NT2/D1 (cell line): ENCODE measurements at regions not wholly inside any gene's neighbourhood (a gene's known extent, or its start where the extent isn't known, plus 50 kb on each side); places are given as distances from the start of the nearest gene placed in this dataset.

Experiments
- DNase-seq: peaks from one replicate; pipeline ENCODE4 v3.0.0-alpha.2; 2011; ENCODE audit warnings: low read depth, low spot score
- H3K27me3 ChIP-seq: 2 replicates; pipeline ENCODE4 v1.6.0; 2011; ENCODE audit warnings: mild to moderate bottlenecking; ENCODE audit not compliant: insufficient read length, insufficient read depth
- H3K36me3 ChIP-seq: 2 replicates; pipeline ENCODE4 v1.6.1; 2011; ENCODE audit warnings: mild to moderate bottlenecking, low read length, mixed read lengths; ENCODE audit not compliant: insufficient read depth, insufficient read length
- H3K4me1 ChIP-seq: 2 replicates; pipeline ENCODE4 v1.5.1; 2011; ENCODE audit not compliant: insufficient read depth, insufficient read length
- H3K4me3 ChIP-seq: 2 replicates; pipeline ENCODE4 v1.5.1; 2011; ENCODE audit warnings: low read depth; ENCODE audit not compliant: insufficient read length
- H3K9ac ChIP-seq: 2 replicates; pipeline ENCODE4 v1.6.0; 2011; ENCODE audit warnings: low read depth; ENCODE audit not compliant: insufficient read length
- H3K9me3 ChIP-seq: 2 replicates; pipeline ENCODE4 v1.5.1; 2011; ENCODE audit warnings: mild to moderate bottlenecking, low read length; ENCODE audit not compliant: insufficient read depth
- SUZ12 ChIP-seq: IDR thresholded peaks from 2 replicates; pipeline ENCODE4 v1.6.1; 2011; ENCODE audit not compliant: insufficient read length, insufficient read depth; ENCODE audit errors: extremely low read depth
- YY1 ChIP-seq: IDR thresholded peaks from 2 replicates; pipeline ENCODE4 v1.6.1; 2011; ENCODE audit not compliant: insufficient read length, insufficient read depth
- ZNF274 ChIP-seq: IDR thresholded peaks from 2 replicates; pipeline ENCODE4 v1.6.1; 2011; ENCODE audit warnings: mild to moderate bottlenecking, low read depth, low read length

GRCh38 chr1:230517786-230518185 is 91.7 kb upstream of the PGBD5 start:
- H3K4me1 ChIP-seq = peaks cover 9% of the 10 kb centered on the region
- H3K9ac ChIP-seq = no peak overlapping the region
- H3K36me3 ChIP-seq = no peaks in the 10 kb centered on the region
- no peaks in the 10 kb centered on the region for H3K27me3 ChIP-seq
- H3K9me3 ChIP-seq = no peaks in the 10 kb centered on the region
- no peak overlapping the region for H3K4me3 ChIP-seq
- DNase-seq = no peak
- TF ChIP-seq YY1 = no peak
- no peak for TF ChIP-seq SUZ12
- TF ChIP-seq ZNF274 = no peak

- no peak overlapping the region for H3K4me3 ChIP-seq
- TF ChIP-seq SUZ12 (no peak), ZNF274 (no peak), YY1 (no peak)
- H3K36me3 ChIP-seq = no peaks in the 10 kb centered on the region
- H3K9ac ChIP-seq = no peak overlapping the region
- no peak for DNase-seq
- no peaks in the 10 kb centered on the region for H3K9me3 ChIP-seq
- H3K27me3 ChIP-seq = no peaks in the 10 kb centered on the region
- H3K4me1 ChIP-seq = peaks cover 9% of the 10 kb centered on the region
Observed at GRCh38 chr1:230517326-230517725, 91.2 kb upstream of the PGBD5 start.

GRCh38 chr1:230516889-230517288 is 90.8 kb upstream of the PGBD5 start:
- TF ChIP-seq YY1 = no peak
- TF ChIP-seq SUZ12 = no peak
- TF ChIP-seq ZNF274 = no peak
- no peaks in the 10 kb centered on the region for H3K27me3 ChIP-seq
- no peak overlapping the region for H3K4me3 ChIP-seq
- H3K9ac ChIP-seq = no peak overlapping the region
- no peak for DNase-seq
- H3K36me3 ChIP-seq = no peaks in the 10 kb centered on the region
- H3K4me1 ChIP-seq = peaks cover 9% of the 10 kb centered on the region
- H3K9me3 ChIP-seq = no peaks in the 10 kb centered on the region

GRCh38 chr1:230515451-230516145 is 89.5 kb upstream of the PGBD5 start:
- Histone ChIP-seq H3K27me3 (no peaks in the 10 kb centered on the region), H3K9ac (no peak overlapping the region)

GRCh38 chr1:230510496-230510895 is 84.4 kb upstream of the PGBD5 start:
- Histone ChIP-seq H3K27me3 (no peaks in the 10 kb centered on the region), H3K4me3 (no peak overlapping the region), H3K9me3 (peaks cover 13% of the 10 kb centered on the region), H3K4me1 (peaks cover 3% of the 10 kb centered on the region), H3K9ac (no peak overlapping the region), H3K36me3 (no peaks in the 10 kb centered on the region)
- DNase-seq = no peak
- TF ChIP-seq ZNF274 (no peak), YY1 (no peak), SUZ12 (no peak)

More at GRCh38 chr1:230515451-230516145, 89.5 kb upstream of the PGBD5 start:
- DNase-seq = peak; percentile 39
- TF ChIP-seq SUZ12 (no peak), ZNF274 (no peak), YY1 (no peak)
- Histone ChIP-seq H3K4me3 (no peak overlapping the region), H3K36me3 (no peaks in the 10 kb centered on the region), H3K4me1 (peaks cover 9% of the 10 kb centered on the region), H3K9me3 (no peaks in the 10 kb centered on the region)

- Histone ChIP-seq H3K36me3 (no peaks in the 10 kb centered on the region), H3K4me3 (no peak overlapping the region), H3K9me3 (peaks cover 13% of the 10 kb centered on the region), H3K9ac (no peak overlapping the region), H3K27me3 (no peaks in the 10 kb centered on the region), H3K4me1 (no peaks in the 10 kb centered on the region)
- no peak for DNase-seq
- TF ChIP-seq YY1 (no peak), ZNF274 (no peak), SUZ12 (no peak)
Observed at GRCh38 chr1:230509281-230509977, 83.3 kb upstream of the PGBD5 start.

- DNase-seq = no peak
- no peak overlapping the region for H3K4me3 ChIP-seq
- no peaks in the 10 kb centered on the region for H3K27me3 ChIP-seq
- no peaks in the 10 kb centered on the region for H3K4me1 ChIP-seq
- TF ChIP-seq YY1 (no peak), ZNF274 (no peak), SUZ12 (no peak)
- H3K9ac ChIP-seq = no peak overlapping the region
- peaks cover 13% of the 10 kb centered on the region for H3K9me3 ChIP-seq
- no peaks in the 10 kb centered on the region for H3K36me3 ChIP-seq
Observed at GRCh38 chr1:230507666-230508402, 81.7 kb upstream of the PGBD5 start.
